ENCODE measurements at regions not wholly inside any gene's neighbourhood (a gene's known extent, or its start where the extent isn't known, plus 50 kb on each side); places are given as distances from the start of the nearest gene placed in this dataset.
A peak's percentile ranks its signal among the peaks of the same experiment; 100 is the strongest.

- POLR2A ChIA-PET: no interaction called here
- Histone ChIP-seq H3K27ac (ENCODE audit: low read depth, low read length) (no peak overlapping the region), H3K4me3 (ENCODE audit: low read depth, low read length) (no peak overlapping the region), H3K9me3 (ENCODE audit: control insufficient read depth, insufficient read depth, low read length) (no peaks in the 10 kb centered on the region; the same call in 1 of the 2 replicates), H3K27me3 (ENCODE audit: control insufficient read depth, insufficient read depth, low read length) (no peaks in the 10 kb centered on the region)
- no peak for DNase-seq (ENCODE audit: low read depth, low spot score)
- CTCF ChIA-PET: no interaction called here
- no peak for TF ChIP-seq CTCF (IDR thresholded peaks at IDR 0.05; ENCODE audit: low read depth, low read length)
Measured at GRCh38 chr5:40238066-40238745, 441.5 kb upstream of the PTGER4 start.

GRCh38 chr5:40235471-40236400, 444.0 kb upstream of the PTGER4 start:
- H3K9me3 ChIP-seq (ENCODE audit: control insufficient read depth, insufficient read depth, low read length): no peaks in the 10 kb centered on the region; the same call in 1 of the 2 replicates
- no peak for DNase-seq (ENCODE audit: low read depth, low spot score)
- H3K27me3 ChIP-seq (ENCODE audit: control insufficient read depth, insufficient read depth, low read length): no peaks in the 10 kb centered on the region
- ChIA-PET POLR2A (no interaction called here), CTCF (no interaction called here)
- no peak for TF ChIP-seq CTCF (IDR thresholded peaks at IDR 0.05; ENCODE audit: low read depth, low read length)
- H3K27ac ChIP-seq (ENCODE audit: low read depth, low read length): no peak overlapping the region
- no peak overlapping the region for H3K4me3 ChIP-seq (ENCODE audit: low read depth, low read length)

- DNase-seq (ENCODE audit: low read depth, low spot score): no peak
- POLR2A ChIA-PET: no interaction called here
Measured at GRCh38 chr5:40233268-40233667, 446.4 kb upstream of the PTGER4 start.

GRCh38 chr5:40227931-40228330, 451.8 kb upstream of the PTGER4 start:
- no peak for TF ChIP-seq CTCF (IDR thresholded peaks at IDR 0.05; ENCODE audit: low read depth, low read length)
- ChIA-PET CTCF (no interaction called here), POLR2A (no interaction called here)
- H3K27ac ChIP-seq (ENCODE audit: low read depth, low read length): peak overlapping the region; percentile 23
- no peaks in the 10 kb centered on the region for H3K9me3 ChIP-seq (ENCODE audit: control insufficient read depth, insufficient read depth, low read length)
- H3K27me3 ChIP-seq (ENCODE audit: control insufficient read depth, insufficient read depth, low read length): no peaks in the 10 kb centered on the region
- no peak overlapping the region for H3K4me3 ChIP-seq (ENCODE audit: low read depth, low read length)
- no peak for DNase-seq (ENCODE audit: low read depth, low spot score)

More at GRCh38 chr5:40233268-40233667, 446.4 kb upstream of the PTGER4 start:
- no peaks in the 10 kb centered on the region for H3K27me3 ChIP-seq (ENCODE audit: control insufficient read depth, insufficient read depth, low read length)
- TF ChIP-seq CTCF (IDR thresholded peaks at IDR 0.05; ENCODE audit: low read depth, low read length): no peak
- H3K4me3 ChIP-seq (ENCODE audit: low read depth, low read length): no peak overlapping the region
- H3K27ac ChIP-seq (ENCODE audit: low read depth, low read length): no peak overlapping the region
- CTCF ChIA-PET: no interaction called here
- no peaks in the 10 kb centered on the region for H3K9me3 ChIP-seq (ENCODE audit: control insufficient read depth, insufficient read depth, low read length)

GRCh38 chr5:40227366-40227765, 452.3 kb upstream of the PTGER4 start:
- TF ChIP-seq CTCF (IDR thresholded peaks at IDR 0.05; ENCODE audit: low read depth, low read length): no peak
- Histone ChIP-seq H3K4me3 (ENCODE audit: low read depth, low read length) (no peak overlapping the region), H3K27me3 (ENCODE audit: control insufficient read depth, insufficient read depth, low read length) (no peaks in the 10 kb centered on the region), H3K9me3 (ENCODE audit: control insufficient read depth, insufficient read depth, low read length) (no peaks in the 10 kb centered on the region), H3K27ac (ENCODE audit: low read depth, low read length) (peak overlapping the region; percentile 41)
- ChIA-PET CTCF (no interaction called here), POLR2A (no interaction called here)
- DNase-seq (ENCODE audit: low read depth, low spot score): peak; percentile 66

Measured in AG04450 (cell line).